ENCODE measurements at regions not wholly inside any gene's neighbourhood (a gene's known extent, or its start where the extent isn't known, plus 50 kb on each side); places are given as distances from the start of the nearest gene placed in this dataset.

DNA sequence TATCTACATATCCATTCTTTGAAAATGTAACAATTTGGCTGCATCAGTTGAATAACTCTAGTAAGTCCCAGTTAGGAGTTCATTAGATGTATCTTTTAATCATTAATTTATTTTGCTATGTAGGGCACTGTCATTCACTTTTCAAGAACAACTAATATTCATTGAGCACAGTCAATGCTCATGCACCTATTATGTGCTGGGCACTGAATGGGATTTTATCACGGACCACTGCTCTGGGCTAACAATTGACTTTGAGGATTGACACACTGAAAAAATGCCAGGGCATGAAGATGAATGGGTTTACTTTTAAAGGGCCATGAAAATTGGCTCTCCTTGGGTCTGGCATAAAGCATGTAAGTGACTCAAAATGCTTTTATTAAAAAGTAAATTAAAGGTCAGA is 375.2 kb downstream of the PLPP3 start:
- Histone ChIP-seq H3K36me3 (replicated peaks in 1 of 2; ENCODE audit: control insufficient read depth in 1 of 2, insufficient read depth in 2 of 2, low read length in 2 of 2) (no peaks in the 10 kb centered on the region), H2AFZ (ENCODE audit: insufficient read depth, low read depth, low read length, poor library complexity, severe bottlenecking) (no peak overlapping the region), H3K9ac (ENCODE audit: insufficient read depth, low read length, poor library complexity, severe bottlenecking) (no peak overlapping the region), H3K4me3 (replicated peaks in 1 of 3; ENCODE audit: low read depth in 2 of 3, low read length in 3 of 3) (no peak overlapping the region), H3K9me3 (replicated peaks in 1 of 2; ENCODE audit: control insufficient read depth in 1 of 2, insufficient read depth in 1 of 2, low read length in 2 of 2) (peaks cover 3 to 5% of the 10 kb centered on the region in 2 donors), H3K4me1 (ENCODE audit: control insufficient read depth in 1 of 2, insufficient read depth in 2 of 2, low read length in 2 of 2) (no peaks in the 10 kb centered on the region), H3K27me3 (ENCODE audit: control insufficient read depth in 2 of 2, insufficient read depth in 2 of 2, low read length in 2 of 2) (no peaks in the 10 kb centered on the region), H3K27ac (ENCODE audit: low read depth in 1 of 2, low read length in 2 of 2) (no peak overlapping the region), H3K79me2 (ENCODE audit: insufficient read depth, low read length) (no peaks in the 10 kb centered on the region), H3K4me2 (replicated peaks; ENCODE audit: extremely low read depth, low read length, poor library complexity, severe bottlenecking) (no peak overlapping the region), H4K20me1 (ENCODE audit: insufficient read depth, low read length) (no peaks in the 10 kb centered on the region)
- peaks cover 0 to 12% (median 2%) of the 10 kb centered on the region in 7 donors for H3K9me3 Mint-ChIP-seq
- no peak overlapping the region for H3K4me3 Mint-ChIP-seq
- peaks cover 5% of the 10 kb centered on the region for H3K4me1 Mint-ChIP-seq
- intact Hi-C loops (cut with micrococcal nuclease) = no loop called here
- no peak for DNase-seq
- H3K27me3 Mint-ChIP-seq (ENCODE audit: low read depth in 3 of 3) = peaks cover 0 to 5% (median 0%) of the 10 kb centered on the region in 3 donors
- WGBS (ENCODE audit: insufficient coverage) = no CpG with 5 or more reads among the region's 1 CpG
- TF ChIP-seq, protein P1, sequence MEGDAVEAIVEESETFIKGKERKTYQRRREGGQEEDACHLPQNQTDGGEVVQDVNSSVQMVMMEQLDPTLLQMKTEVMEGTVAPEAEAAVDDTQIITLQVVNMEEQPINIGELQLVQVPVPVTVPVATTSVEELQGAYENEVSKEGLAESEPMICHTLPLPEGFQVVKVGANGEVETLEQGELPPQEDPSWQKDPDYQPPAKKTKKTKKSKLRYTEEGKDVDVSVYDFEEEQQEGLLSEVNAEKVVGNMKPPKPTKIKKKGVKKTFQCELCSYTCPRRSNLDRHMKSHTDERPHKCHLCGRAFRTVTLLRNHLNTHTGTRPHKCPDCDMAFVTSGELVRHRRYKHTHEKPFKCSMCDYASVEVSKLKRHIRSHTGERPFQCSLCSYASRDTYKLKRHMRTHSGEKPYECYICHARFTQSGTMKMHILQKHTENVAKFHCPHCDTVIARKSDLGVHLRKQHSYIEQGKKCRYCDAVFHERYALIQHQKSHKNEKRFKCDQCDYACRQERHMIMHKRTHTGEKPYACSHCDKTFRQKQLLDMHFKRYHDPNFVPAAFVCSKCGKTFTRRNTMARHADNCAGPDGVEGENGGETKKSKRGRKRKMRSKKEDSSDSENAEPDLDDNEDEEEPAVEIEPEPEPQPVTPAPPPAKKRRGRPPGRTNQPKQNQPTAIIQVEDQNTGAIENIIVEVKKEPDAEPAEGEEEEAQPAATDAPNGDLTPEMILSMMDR (IDR thresholded peaks at IDR 0.05) = no peak
- no peaks in the 10 kb centered on the region for H3K36me3 Mint-ChIP-seq
- no peak overlapping the region for H3K27ac Mint-ChIP-seq

DNA sequence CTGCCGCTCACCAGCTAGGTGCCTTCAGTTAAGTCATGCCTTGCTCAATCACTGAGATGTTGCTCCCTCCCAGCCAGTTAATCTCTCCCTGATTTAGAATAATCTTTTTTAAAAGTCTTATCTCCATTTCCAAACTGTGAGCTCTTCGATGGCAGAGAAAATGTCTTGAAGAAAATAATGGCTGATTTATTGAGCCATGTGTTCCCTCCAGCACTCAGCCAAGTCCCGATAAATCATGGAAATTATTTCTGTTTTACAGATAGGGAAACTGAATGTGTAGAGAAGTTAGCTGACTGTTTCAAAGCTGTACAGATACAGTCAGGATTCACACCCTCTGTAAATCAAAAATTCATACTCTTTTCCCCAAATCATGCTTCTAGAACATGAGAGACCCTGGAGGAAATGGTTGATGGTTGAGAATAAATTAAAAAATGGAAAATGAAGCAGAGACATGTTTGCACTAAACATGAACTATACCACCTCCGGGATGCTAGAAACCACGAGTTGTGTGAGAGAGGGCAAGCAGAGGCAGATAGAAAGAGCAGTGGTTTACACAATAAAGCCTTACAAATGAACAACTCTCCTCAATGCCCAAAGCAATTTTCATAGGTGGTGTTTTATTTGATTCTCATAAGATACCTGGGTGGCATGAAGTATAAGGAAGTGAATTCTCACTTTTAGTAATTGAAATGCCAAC is 376.4 kb downstream of the PLPP3 start:
- Mint-ChIP-seq H3K36me3 (no peaks in the 10 kb centered on the region), H3K27ac (no peak overlapping the region), H3K4me1 (peaks cover 5% of the 10 kb centered on the region), H3K9me3 (peaks cover 0 to 12% (median 2%) of the 10 kb centered on the region in 7 donors), H3K27me3 (ENCODE audit: low read depth in 3 of 3) (peaks cover 0 to 5% (median 0%) of the 10 kb centered on the region in 3 donors), H3K4me3 (no peak overlapping the region)
- Histone ChIP-seq H3K79me2 (ENCODE audit: insufficient read depth, low read length) (no peaks in the 10 kb centered on the region), H4K20me1 (ENCODE audit: insufficient read depth, low read length) (no peaks in the 10 kb centered on the region), H3K9ac (ENCODE audit: insufficient read depth, low read length, poor library complexity, severe bottlenecking) (no peak overlapping the region), H3K4me2 (replicated peaks; ENCODE audit: extremely low read depth, low read length, poor library complexity, severe bottlenecking) (no peak overlapping the region), H3K9me3 (replicated peaks in 1 of 2; ENCODE audit: control insufficient read depth in 1 of 2, insufficient read depth in 1 of 2, low read length in 2 of 2) (peaks cover 3 to 5% of the 10 kb centered on the region in 2 donors), H3K4me3 (replicated peaks in 1 of 3; ENCODE audit: low read depth in 2 of 3, low read length in 3 of 3) (no peak overlapping the region), H3K36me3 (replicated peaks in 1 of 2; ENCODE audit: control insufficient read depth in 1 of 2, insufficient read depth in 2 of 2, low read length in 2 of 2) (no peaks in the 10 kb centered on the region), H3K27me3 (ENCODE audit: control insufficient read depth in 2 of 2, insufficient read depth in 2 of 2, low read length in 2 of 2) (no peaks in the 10 kb centered on the region), H2AFZ (ENCODE audit: insufficient read depth, low read depth, low read length, poor library complexity, severe bottlenecking) (no peak overlapping the region), H3K27ac (ENCODE audit: low read depth in 1 of 2, low read length in 2 of 2) (no peak overlapping the region), H3K4me1 (ENCODE audit: control insufficient read depth in 1 of 2, insufficient read depth in 2 of 2, low read length in 2 of 2) (no peaks in the 10 kb centered on the region)
- no peak for DNase-seq
- 100% methylated on average over 2 of the region's 5 CpGs for whole genome bisulfite sequencing (ENCODE audit: insufficient coverage)
- intact Hi-C loops (cut with micrococcal nuclease) = no loop called here
- TF ChIP-seq, protein P1 (IDR thresholded peaks at IDR 0.05) = no peak

Measured in CD14-positive monocyte (primary cell).